Activated T-helper 1 cell treated with anti-CD3 and anti-CD28 coated beads, Interleukin-12 subunit alpha, Interleukin-12 subunit beta, Interleukin-2, Interleukin-4 antibody, amounts not matched to agents 30 ng/mL and 10 ng/mL and 1 ng/mL, durations not matched to agents 14 hours and 24 hours and 36 hours (primary cell): ENCODE measurements at regions not wholly inside any gene's neighbourhood (a gene's known extent, or its start where the extent isn't known, plus 50 kb on each side); places are given as distances from the start of the nearest gene placed in this dataset.

ENCODE experiments used
- DNase-seq: peaks from one replicate; pipeline ENCODE4 v3.0.0; 2021; ENCODE audit warnings: low spot score
- H3K27ac Mint-ChIP-seq: one replicate; pipeline ENCODE4 v1.8.0; 2021; ENCODE audit warnings: mild to moderate bottlenecking, mixed read lengths
- H3K27me3 Mint-ChIP-seq: one replicate; pipeline ENCODE4 v1.8.0; 2022; ENCODE audit warnings: mild to moderate bottlenecking, moderate library complexity, mixed read lengths; ENCODE audit not compliant: insufficient read depth
- H3K36me3 Mint-ChIP-seq: one replicate; pipeline ENCODE4 v1.8.0; 2021; ENCODE audit warnings: low read depth, mixed read lengths
- H3K4me1 Mint-ChIP-seq: one replicate; pipeline ENCODE4 v1.8.0; 2021; ENCODE audit warnings: low read depth, mixed read lengths
- H3K4me3 Mint-ChIP-seq: one replicate; pipeline ENCODE4 v1.8.0; 2021; ENCODE audit warnings: mild to moderate bottlenecking, moderate library complexity, mixed read lengths
- H3K9me3 Mint-ChIP-seq: one replicate; pipeline ENCODE4 v1.8.0; 2021; ENCODE audit warnings: mixed read lengths
- intact Hi-C: fragments of 100-400 bp; cut with micrococcal nuclease; formaldehyde crosslinking; loops from one replicate; pipeline ENCODE4 v1.15.1; 2024

GRCh38 chr2:219759801-219760200, 132.4 kb downstream of the SLC4A3 start:
- intact Hi-C loops = no loop called here
- no peaks in the 10 kb centered on the region for H3K4me1 Mint-ChIP-seq
- DNase-seq = no peak
- H3K27ac Mint-ChIP-seq = no peak overlapping the region
- peaks cover 16% of the 10 kb centered on the region for H3K9me3 Mint-ChIP-seq
- H3K27me3 Mint-ChIP-seq = no peaks in the 10 kb centered on the region
- H3K36me3 Mint-ChIP-seq = no peaks in the 10 kb centered on the region
- H3K4me3 Mint-ChIP-seq = no peak overlapping the region

- DNase-seq = no peak
- Mint-ChIP-seq H3K36me3 (no peaks in the 10 kb centered on the region), H3K27me3 (no peaks in the 10 kb centered on the region), H3K9me3 (no peaks in the 10 kb centered on the region), H3K4me3 (no peak overlapping the region), H3K4me1 (no peaks in the 10 kb centered on the region), H3K27ac (no peak overlapping the region)
- intact Hi-C loops = no loop called here
Observed at GRCh38 chr2:219765231-219765911, 137.9 kb downstream of the SLC4A3 start.

GRCh38 chr2:219766658-219767057, 139.2 kb downstream of the SLC4A3 start:
- H3K27ac Mint-ChIP-seq = no peak overlapping the region
- H3K4me1 Mint-ChIP-seq = no peaks in the 10 kb centered on the region
- H3K4me3 Mint-ChIP-seq = no peak overlapping the region
- intact Hi-C loops = no loop called here
- H3K36me3 Mint-ChIP-seq = no peaks in the 10 kb centered on the region
- no peak for DNase-seq
- H3K27me3 Mint-ChIP-seq = no peaks in the 10 kb centered on the region
- H3K9me3 Mint-ChIP-seq = no peaks in the 10 kb centered on the region

GRCh38 chr2:219769090-219769910, 141.9 kb downstream of the SLC4A3 start:
- no peaks in the 10 kb centered on the region for H3K4me1 Mint-ChIP-seq
- intact Hi-C loops = no loop called here
- no peaks in the 10 kb centered on the region for H3K9me3 Mint-ChIP-seq
- no peak overlapping the region for H3K4me3 Mint-ChIP-seq
- no peaks in the 10 kb centered on the region for H3K36me3 Mint-ChIP-seq
- H3K27ac Mint-ChIP-seq = no peak overlapping the region
- no peak for DNase-seq
- no peaks in the 10 kb centered on the region for H3K27me3 Mint-ChIP-seq

- H3K36me3 Mint-ChIP-seq = no peaks in the 10 kb centered on the region
Observed at GRCh38 chr2:219772103-219772635, 144.7 kb downstream of the SLC4A3 start.

GRCh38 chr2:219772697-219773096, 145.3 kb downstream of the SLC4A3 start:
- DNase-seq = no peak
- Mint-ChIP-seq H3K27me3 (peaks cover 2% of the 10 kb centered on the region), H3K36me3 (no peaks in the 10 kb centered on the region), H3K9me3 (no peaks in the 10 kb centered on the region), H3K4me1 (no peaks in the 10 kb centered on the region), H3K4me3 (no peak overlapping the region), H3K27ac (no peak overlapping the region)
- intact Hi-C loops = no loop called here

More at GRCh38 chr2:219772103-219772635, 144.7 kb downstream of the SLC4A3 start:
- no peaks in the 10 kb centered on the region for H3K4me1 Mint-ChIP-seq
- DNase-seq = no peak
- no peak overlapping the region for H3K4me3 Mint-ChIP-seq
- H3K9me3 Mint-ChIP-seq = no peaks in the 10 kb centered on the region
- H3K27ac Mint-ChIP-seq = no peak overlapping the region
- intact Hi-C loops = no loop called here
- H3K27me3 Mint-ChIP-seq = peaks cover 2% of the 10 kb centered on the region

GRCh38 chr2:219775506-219775905, 148.1 kb downstream of the SLC4A3 start:
- intact Hi-C loops = no loop called here
- Mint-ChIP-seq H3K4me1 (no peaks in the 10 kb centered on the region), H3K4me3 (no peak overlapping the region), H3K36me3 (no peaks in the 10 kb centered on the region), H3K27me3 (peaks cover 2% of the 10 kb centered on the region), H3K9me3 (no peaks in the 10 kb centered on the region), H3K27ac (no peak overlapping the region)
- DNase-seq = no peak

- DNase-seq = no peak
- H3K27me3 Mint-ChIP-seq = peaks cover 2% of the 10 kb centered on the region
- no peaks in the 10 kb centered on the region for H3K36me3 Mint-ChIP-seq
Observed at GRCh38 chr2:219777388-219777787, 150.0 kb downstream of the SLC4A3 start.

GRCh38 chr2:219778189-219778588, 150.8 kb downstream of the SLC4A3 start:
- intact Hi-C loops = no loop called here
- DNase-seq = no peak
- no peaks in the 10 kb centered on the region for H3K4me1 Mint-ChIP-seq
- no peak overlapping the region for H3K27ac Mint-ChIP-seq
- H3K36me3 Mint-ChIP-seq = no peaks in the 10 kb centered on the region
- H3K27me3 Mint-ChIP-seq = peaks cover 2% of the 10 kb centered on the region
- H3K9me3 Mint-ChIP-seq = no peaks in the 10 kb centered on the region
- H3K4me3 Mint-ChIP-seq = no peak overlapping the region

More at GRCh38 chr2:219777388-219777787, 150.0 kb downstream of the SLC4A3 start:
- Mint-ChIP-seq H3K4me3 (no peak overlapping the region), H3K4me1 (no peaks in the 10 kb centered on the region), H3K9me3 (no peaks in the 10 kb centered on the region), H3K27ac (no peak overlapping the region)
- intact Hi-C loops = no loop called here

- Mint-ChIP-seq H3K9me3 (no peaks in the 10 kb centered on the region), H3K27ac (no peak overlapping the region), H3K4me1 (no peaks in the 10 kb centered on the region), H3K27me3 (peaks cover 2% of the 10 kb centered on the region), H3K4me3 (no peak overlapping the region), H3K36me3 (no peaks in the 10 kb centered on the region)
- intact Hi-C loops = no loop called here
- no peak for DNase-seq
Observed at GRCh38 chr2:219782737-219783348, 155.4 kb downstream of the SLC4A3 start.

GRCh38 chr2:219783359-219783975, 156.0 kb downstream of the SLC4A3 start:
- intact Hi-C loops = no loop called here
- H3K4me3 Mint-ChIP-seq = no peak overlapping the region
- no peaks in the 10 kb centered on the region for H3K9me3 Mint-ChIP-seq
- no peak overlapping the region for H3K27ac Mint-ChIP-seq
- peaks cover 2% of the 10 kb centered on the region for H3K27me3 Mint-ChIP-seq
- no peak for DNase-seq
- no peaks in the 10 kb centered on the region for H3K4me1 Mint-ChIP-seq
- no peaks in the 10 kb centered on the region for H3K36me3 Mint-ChIP-seq

- H3K27me3 Mint-ChIP-seq = peaks cover 2% of the 10 kb centered on the region
- no peaks in the 10 kb centered on the region for H3K9me3 Mint-ChIP-seq
- no peak overlapping the region for H3K27ac Mint-ChIP-seq
- intact Hi-C loops = no loop called here
- no peak overlapping the region for H3K4me3 Mint-ChIP-seq
- DNase-seq = no peak
- H3K36me3 Mint-ChIP-seq = no peaks in the 10 kb centered on the region
- no peaks in the 10 kb centered on the region for H3K4me1 Mint-ChIP-seq
Observed at GRCh38 chr2:219784178-219784577, 156.7 kb downstream of the SLC4A3 start.
